HepG2 (cell line): ENCODE measurements at regions not wholly inside any gene's neighbourhood (a gene's known extent, or its start where the extent isn't known, plus 50 kb on each side); places are given as distances from the start of the nearest gene placed in this dataset.

Experiments
- ARNTL ChIP-seq: sonication (generic); formaldehyde crosslinking; IDR thresholded peaks from 2 replicates; pipeline ENCODE4 v1.4.0; 2020; ENCODE audit warnings: mild to moderate bottlenecking, missing genetic modification reagents
- ASH2L ChIP-seq: fragments of 300-600, 200-600 bp; sonication (generic); IDR thresholded peaks from 2 replicates; pipeline ENCODE4 v1.7.0; 2017; ENCODE audit warnings: low read depth, mild to moderate bottlenecking, moderate library complexity, mixed read lengths, low read length; ENCODE audit not compliant: insufficient read length
- EZH2 ChIP-seq: conservative IDR thresholded peaks from 2 replicates; pipeline ENCODE4 v1.6.1; 2012; ENCODE audit warnings: mild to moderate bottlenecking, low read depth, low read length, moderate library complexity
- GZF1 ChIP-seq: sonication (generic); formaldehyde crosslinking; IDR thresholded peaks from 2 replicates; pipeline ENCODE4 v1.5.1; 2020; ENCODE audit warnings: mild to moderate bottlenecking, missing genetic modification reagents
- TARDBP ChIP-seq: sonication (generic); formaldehyde crosslinking; IDR thresholded peaks from 2 replicates; pipeline ENCODE4 v1.8.0; 2022; ENCODE audit warnings: mild to moderate bottlenecking, missing genetic modification reagents
- ZFP1 ChIP-seq: IDR thresholded peaks from 2 replicates; pipeline ENCODE4 v1.6.1; 2016
- TF ChIP-seq, protein P1 (sequence below): sonication (generic); formaldehyde crosslinking; IDR thresholded peaks from 2 replicates; pipeline ENCODE4 v1.5.0; 2020; ENCODE audit warnings: mild to moderate bottlenecking, missing genetic modification reagents, moderate library complexity

DNA sequence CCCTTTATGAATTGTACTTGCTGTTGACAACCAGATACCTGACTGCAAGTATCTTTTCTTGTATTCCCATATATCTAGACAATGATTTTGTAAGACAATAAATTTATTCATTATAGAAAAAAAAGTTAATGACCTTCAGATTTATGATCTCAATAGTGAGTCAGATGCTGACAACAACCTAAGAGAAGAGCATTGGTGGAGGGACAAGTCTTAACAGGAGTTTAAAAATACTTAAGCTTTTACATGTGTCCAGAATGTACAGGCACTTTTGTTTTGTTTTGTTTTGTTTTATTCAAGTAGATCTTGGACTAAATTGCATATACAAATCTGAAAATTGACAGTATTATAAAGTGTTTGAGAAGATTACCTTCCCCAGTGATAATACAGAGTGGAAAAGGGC, 1544.6 kb upstream of the B3GALT2 start:
- no peak for TF ChIP-seq ARNTL (CRISPR knock-in tag)
- no peak for TF ChIP-seq ASH2L
- no peak for TF ChIP-seq ZFP1 (CRISPR knock-in tag)
- no peak for TF ChIP-seq EZH2
- TF ChIP-seq TARDBP = no peak
- TF ChIP-seq, protein P1, sequence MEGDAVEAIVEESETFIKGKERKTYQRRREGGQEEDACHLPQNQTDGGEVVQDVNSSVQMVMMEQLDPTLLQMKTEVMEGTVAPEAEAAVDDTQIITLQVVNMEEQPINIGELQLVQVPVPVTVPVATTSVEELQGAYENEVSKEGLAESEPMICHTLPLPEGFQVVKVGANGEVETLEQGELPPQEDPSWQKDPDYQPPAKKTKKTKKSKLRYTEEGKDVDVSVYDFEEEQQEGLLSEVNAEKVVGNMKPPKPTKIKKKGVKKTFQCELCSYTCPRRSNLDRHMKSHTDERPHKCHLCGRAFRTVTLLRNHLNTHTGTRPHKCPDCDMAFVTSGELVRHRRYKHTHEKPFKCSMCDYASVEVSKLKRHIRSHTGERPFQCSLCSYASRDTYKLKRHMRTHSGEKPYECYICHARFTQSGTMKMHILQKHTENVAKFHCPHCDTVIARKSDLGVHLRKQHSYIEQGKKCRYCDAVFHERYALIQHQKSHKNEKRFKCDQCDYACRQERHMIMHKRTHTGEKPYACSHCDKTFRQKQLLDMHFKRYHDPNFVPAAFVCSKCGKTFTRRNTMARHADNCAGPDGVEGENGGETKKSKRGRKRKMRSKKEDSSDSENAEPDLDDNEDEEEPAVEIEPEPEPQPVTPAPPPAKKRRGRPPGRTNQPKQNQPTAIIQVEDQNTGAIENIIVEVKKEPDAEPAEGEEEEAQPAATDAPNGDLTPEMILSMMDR (CRISPR knock-in tag) = no peak
- TF ChIP-seq GZF1 (CRISPR knock-in tag) = no peak
